HCT116 (cell line): ENCODE measurements at regions not wholly inside any gene's neighbourhood (a gene's known extent, or its start where the extent isn't known, plus 50 kb on each side); places are given as distances from the start of the nearest gene placed in this dataset.

ENCODE experiments used
- ATAC-seq: fragments of 200-7000 bp; cut with Tn5 transposase; 2 replicates; pipeline ENCODE4 v1.9.1; 2020; ENCODE audit warnings: mild to moderate bottlenecking, moderate library complexity
- BruUV-seq: library from RNA; stranded (reverse); fragments of 400-500 nt; replicated peaks from 2 replicates; lab custom pipeline; 2021; lab: Mats Ljungman, UMichigan
- CTCF ChIA-PET: fragments of 300-600 bp; sonication (Branson Sonifier 250); formaldehyde crosslinking; loops from one replicate; lab custom pipeline; 2021; ENCODE audit warnings: antibody characterized with exemption; lab: Charles Lee
- POLR2A ChIA-PET: fragments of 300-600, 350-600 bp; sonication (Branson Sonifier 250); formaldehyde crosslinking; loops from one replicate; lab custom pipeline; 2021; ENCODE audit warnings: antibody characterized with exemption; lab: Charles Lee
- RAD21 ChIA-PET, 2 experiments: fragments of 300-600 bp; sonication (Branson Sonifier 250); formaldehyde crosslinking; loops; one replicate each; lab custom pipeline; 2023; ENCODE audit warnings: low total read pairs in 2 of 2; ENCODE audit not compliant: uncharacterized antibody in 2 of 2, unreplicated experiment in 2 of 2, low non-redundant PET in 1 of 2; lab: Charles Lee
- DNase-seq: peaks from one replicate; pipeline ENCODE4 v3.0.0-alpha.2; 2010; ENCODE audit warnings: low read depth, low spot score
- H2AFZ ChIP-seq: fragments of 200-600 bp; shearing (Covaris generic), sonication (generic); 2 replicates; pipeline ENCODE4 v1.6.1; 2017; ENCODE audit warnings: low read depth, mixed run types, mixed read lengths, antibody characterized with exemption, low read length; ENCODE audit not compliant: poor library complexity, severe bottlenecking
- H3K27ac ChIP-seq: 2 replicates; pipeline ENCODE4 v1.5.1; 2012; ENCODE audit warnings: low read depth, low read length
- H3K27me3 ChIP-seq: fragments of 200-600 bp; sonication (generic); 2 replicates; pipeline ENCODE4 v1.6.1; 2016; ENCODE audit warnings: mixed run types, low read length, mixed read lengths; ENCODE audit not compliant: insufficient read depth
- H3K36me3 ChIP-seq, 2 experiments: fragments of 200-500 bp in 1 of 2; fragments of 200-600 bp in 1 of 2; sonication (Bioruptor generic) in 1 of 2; sonication (generic) in 1 of 2; 2 replicates each; pipeline versions ENCODE4 v1.5.1 to v1.6.1; 2014 to 2016; ENCODE audit warnings: low read length in 2 of 2, inconsistent platforms in 1 of 2, mixed read lengths in 1 of 2, mixed run types in 1 of 2; ENCODE audit not compliant: insufficient read depth in 2 of 2, control insufficient read depth in 1 of 2
- H3K4me1 ChIP-seq, 2 experiments: fragments of 200-600 bp in 1 of 2; sonication (generic) in 1 of 2; 2 replicates each; pipeline versions ENCODE4 v1.5.1 to v1.6.1; 2012 to 2017; ENCODE audit warnings: low read length in 2 of 2, inconsistent platforms in 1 of 2, mild to moderate bottlenecking in 1 of 2, mixed read lengths in 1 of 2, mixed run types in 1 of 2, moderate library complexity in 1 of 2; ENCODE audit not compliant: insufficient read depth in 2 of 2, control insufficient read depth in 1 of 2
- H3K4me2 ChIP-seq: fragments of 200-600 bp; sonication (generic); 2 replicates; pipeline ENCODE4 v1.6.1; 2017; ENCODE audit warnings: mixed run types, low read length, mixed read lengths
- H3K4me3 ChIP-seq, 2 experiments: fragments of 200-600 bp in 1 of 2; sonication (generic) in 1 of 2; replicated peaks in 1 of 2; 2 replicates each; pipeline ENCODE4 v1.5.1; 2011 to 2016; ENCODE audit warnings: low read length in 2 of 2, control low read depth in 1 of 2, low read depth in 1 of 2, mild to moderate bottlenecking in 1 of 2, mixed read lengths in 1 of 2, mixed run types in 1 of 2
- H3K79me2 ChIP-seq: fragments of 200-600 bp; sonication (generic); 2 replicates; pipeline ENCODE4 v1.6.1; 2017; ENCODE audit warnings: mild to moderate bottlenecking, mixed run types, low read length, moderate library complexity, mixed read lengths; ENCODE audit not compliant: insufficient read depth
- H3K9ac ChIP-seq: fragments of 200-600 bp; sonication (generic); 2 replicates; pipeline ENCODE4 v1.6.1; 2016; ENCODE audit warnings: low read length, mixed read lengths
- H3K9me2 ChIP-seq: fragments of 200-600 bp; sonication (generic), shearing (Covaris generic); 2 replicates; pipeline ENCODE4 v1.6.1; 2017; ENCODE audit warnings: mixed run types, mild to moderate bottlenecking, moderate library complexity; ENCODE audit not compliant: insufficient read depth
- H3K9me3 ChIP-seq, 2 experiments: fragments of 200-500 bp in 1 of 2; fragments of 200-600 bp in 1 of 2; sonication (Bioruptor generic) in 1 of 2; sonication (generic) in 1 of 2; 2 replicates each; pipeline ENCODE4 v1.6.1; 2014 to 2017; ENCODE audit warnings: low read length in 2 of 2, mixed read lengths in 2 of 2, inconsistent platforms in 1 of 2, low read depth in 1 of 2, mild to moderate bottlenecking in 1 of 2, mixed run types in 1 of 2, moderate library complexity in 1 of 2; ENCODE audit not compliant: control insufficient read depth in 1 of 2, insufficient read depth in 1 of 2
- H4K20me1 ChIP-seq: fragments of 200-600 bp; sonication (generic), shearing (Covaris generic); 2 replicates; pipeline ENCODE4 v1.6.1; 2017; ENCODE audit warnings: mixed run types, mild to moderate bottlenecking, moderate library complexity; ENCODE audit not compliant: insufficient read depth
- CBX3 ChIP-seq: IDR thresholded peaks from 2 replicates; pipeline ENCODE4 v1.6.1; 2012; ENCODE audit warnings: low read depth
- CEBPB ChIP-seq: IDR thresholded peaks from 2 replicates; pipeline ENCODE4 v1.6.1; 2012; ENCODE audit warnings: low read depth
- EZH2phosphoT487 ChIP-seq: fragments of 200-600 bp; IDR thresholded peaks from 2 replicates; pipeline ENCODE4 v1.6.1; 2018; ENCODE audit warnings: antibody characterized with exemption, borderline replicate concordance
- RAD21 ChIP-seq: IDR thresholded peaks from 2 replicates; pipeline ENCODE4 v1.6.1; 2012; ENCODE audit warnings: low read depth, mild to moderate bottlenecking
- SIN3A ChIP-seq: IDR thresholded peaks from 2 replicates; pipeline ENCODE4 v1.6.1; 2012; ENCODE audit warnings: low read depth
- SRF ChIP-seq: IDR thresholded peaks from 2 replicates; pipeline ENCODE4 v1.6.1; 2012; ENCODE audit warnings: low read depth
- YY1 ChIP-seq: IDR thresholded peaks from 2 replicates; pipeline ENCODE4 v1.6.1; 2011; ENCODE audit warnings: low read length, low read depth, moderate library complexity, mild to moderate bottlenecking; ENCODE audit not compliant: insufficient replicate concordance; ENCODE audit errors: extremely low read depth
- ZFX ChIP-seq: fragments of 450-650 bp; IDR thresholded peaks from 2 replicates; pipeline ENCODE4 v1.6.1; 2017
- ZNF274 ChIP-seq: fragments of 200-500 bp; sonication (Bioruptor generic); IDR thresholded peaks from 2 replicates; pipeline ENCODE4 v1.6.1; 2014; ENCODE audit warnings: mild to moderate bottlenecking, low read depth, low read length, inconsistent platforms
- intact Hi-C: fragments of 100-400 bp; cut with micrococcal nuclease; formaldehyde crosslinking; loops from 2 replicates; pipeline ENCODE4 v1.10.0; 2022
- TF ChIP-seq, protein P1 (sequence below): IDR thresholded peaks from 2 replicates; pipeline ENCODE4 v1.6.1; 2011; ENCODE audit warnings: mild to moderate bottlenecking, low read length, moderate library complexity; ENCODE audit not compliant: insufficient replicate concordance; ENCODE audit errors: extremely low read depth
- TF ChIP-seq, protein P2 (sequence below): IDR thresholded peaks from 2 replicates; pipeline ENCODE4 v1.6.1; 2012

DNA sequence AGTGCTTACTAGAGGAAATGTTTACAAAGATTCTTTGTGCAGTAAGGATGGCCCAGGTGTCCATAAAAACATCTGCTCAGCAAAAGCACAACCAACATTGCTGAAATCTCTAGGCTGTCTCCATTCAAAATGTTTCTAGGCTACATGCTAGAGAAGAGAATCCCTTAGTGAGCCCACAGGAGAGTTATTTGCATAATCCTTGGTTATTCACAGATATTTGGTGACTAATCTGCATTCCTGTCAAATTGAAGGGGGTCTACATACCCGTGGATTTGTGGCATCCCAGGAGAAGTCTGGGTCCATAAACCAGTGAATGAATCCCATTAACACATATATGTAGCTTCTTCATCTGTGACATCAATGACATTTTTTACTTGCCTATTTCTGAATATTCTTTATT, 261.3 kb upstream of the ESRRG start:
- no peaks in the 10 kb centered on the region for H3K4me1 ChIP-seq
- H2AFZ ChIP-seq = no peak overlapping the region
- H3K9me3 ChIP-seq = no peaks in the 10 kb centered on the region; a peak in 1 of 4 replicates
- DNase-seq (no peak), ATAC-seq (no peak)
- no peaks in the 10 kb centered on the region for H3K27me3 ChIP-seq
- ChIA-PET RAD21 (no interaction called here), CTCF (no interaction called here)
- no peaks in the 10 kb centered on the region for H3K9me2 ChIP-seq
- intact Hi-C loops = no loop called here
- no peaks in the 10 kb centered on the region for H3K36me3 ChIP-seq
- no peak overlapping the region for H3K4me3 ChIP-seq
- BruUV-seq = no TSS peak
- no peak overlapping the region for H3K27ac ChIP-seq
- H4K20me1 ChIP-seq = no peaks in the 10 kb centered on the region
- TF ChIP-seq SIN3A = no peak
- no peak for TF ChIP-seq ZNF274
- no peak for TF ChIP-seq CBX3
- TF ChIP-seq SRF = no peak
- TF ChIP-seq CEBPB = no peak
- no peak for TF ChIP-seq YY1
- TF ChIP-seq RAD21 = no peak
- TF ChIP-seq, protein P1, sequence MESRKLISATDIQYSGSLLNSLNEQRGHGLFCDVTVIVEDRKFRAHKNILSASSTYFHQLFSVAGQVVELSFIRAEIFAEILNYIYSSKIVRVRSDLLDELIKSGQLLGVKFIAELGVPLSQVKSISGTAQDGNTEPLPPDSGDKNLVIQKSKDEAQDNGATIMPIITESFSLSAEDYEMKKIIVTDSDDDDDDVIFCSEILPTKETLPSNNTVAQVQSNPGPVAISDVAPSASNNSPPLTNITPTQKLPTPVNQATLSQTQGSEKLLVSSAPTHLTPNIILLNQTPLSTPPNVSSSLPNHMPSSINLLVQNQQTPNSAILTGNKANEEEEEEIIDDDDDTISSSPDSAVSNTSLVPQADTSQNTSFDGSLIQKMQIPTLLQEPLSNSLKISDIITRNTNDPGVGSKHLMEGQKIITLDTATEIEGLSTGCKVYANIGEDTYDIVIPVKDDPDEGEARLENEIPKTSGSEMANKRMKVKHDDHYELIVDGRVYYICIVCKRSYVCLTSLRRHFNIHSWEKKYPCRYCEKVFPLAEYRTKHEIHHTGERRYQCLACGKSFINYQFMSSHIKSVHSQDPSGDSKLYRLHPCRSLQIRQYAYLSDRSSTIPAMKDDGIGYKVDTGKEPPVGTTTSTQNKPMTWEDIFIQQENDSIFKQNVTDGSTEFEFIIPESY = no peak
- no peak for TF ChIP-seq ZFX
- TF ChIP-seq, protein P2, sequence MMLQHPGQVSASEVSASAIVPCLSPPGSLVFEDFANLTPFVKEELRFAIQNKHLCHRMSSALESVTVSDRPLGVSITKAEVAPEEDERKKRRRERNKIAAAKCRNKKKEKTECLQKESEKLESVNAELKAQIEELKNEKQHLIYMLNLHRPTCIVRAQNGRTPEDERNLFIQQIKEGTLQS = no peak
- no peak for TF ChIP-seq EZH2phosphoT487
- TF ChIP-seq, all 23 proteins: peak for 0
- Histone ChIP-seq H3K4me2 (no peak overlapping the region), H3K79me2 (no peaks in the 10 kb centered on the region), H3K9ac (no peak overlapping the region)
- POLR2A ChIA-PET = no interaction called here
